NCI-H187 treated with DMSO at 0.1 percent for 48 hours (cell line): ENCODE measurements at regions not wholly inside any gene's neighbourhood (a gene's known extent, or its start where the extent isn't known, plus 50 kb on each side); places are given as distances from the start of the nearest gene placed in this dataset.
"Not testable (repeated sequence)": the region's sequence is repeated elsewhere in the genome, so short reads cannot be mapped to it uniquely, and the experiment has no call there.

Experiments used
- DNase-seq: peaks from one replicate; lab custom pipeline; 2025; lab: John Stamatoyannopoulos, UW

- no peak for DNase-seq
Observed at GRCh38 chr5:124512236-124512635, 234.2 kb downstream of the ZNF608 start.

DNA sequence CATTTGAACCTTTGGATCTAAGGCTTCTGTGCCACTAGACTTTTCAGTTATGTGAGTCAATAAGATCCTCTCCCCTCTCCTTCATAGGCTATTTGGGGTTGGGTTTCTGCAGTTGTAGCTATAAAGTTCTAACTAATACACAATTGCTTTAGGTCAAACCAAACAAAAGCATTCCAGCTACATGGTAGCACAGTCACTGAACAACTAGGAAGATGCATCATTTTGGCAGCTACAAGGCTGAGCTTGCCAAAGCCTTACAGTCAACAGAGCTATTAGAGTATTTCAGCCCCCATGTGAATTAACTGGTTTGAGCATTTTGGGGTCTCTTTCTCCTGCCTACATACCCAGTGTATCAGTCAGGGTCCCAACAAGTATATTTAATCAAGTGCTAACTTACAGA lies 234.6 kb downstream of the ZNF608 start:
- DNase-seq = no peak

DNA sequence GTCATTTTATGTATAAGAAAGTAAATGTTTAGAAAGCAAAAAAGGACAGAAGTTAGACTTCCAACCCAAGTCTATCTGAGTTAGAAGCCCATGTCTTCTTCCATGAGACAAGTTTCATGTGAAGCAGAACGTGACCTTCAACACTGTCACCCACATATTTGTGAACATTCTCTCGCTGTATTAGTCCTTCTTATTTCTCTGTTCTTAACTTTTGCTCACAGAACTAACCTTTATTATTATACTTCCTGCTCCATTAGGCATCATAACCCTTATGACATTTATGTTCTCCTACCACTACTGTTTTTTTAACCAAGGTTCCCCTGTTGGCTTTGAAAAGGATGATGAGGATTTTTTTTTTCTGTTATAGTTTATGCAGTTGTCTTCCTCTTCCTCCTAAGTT lies 238.8 kb downstream of the ZNF608 start:
- DNase-seq = no peak

DNA sequence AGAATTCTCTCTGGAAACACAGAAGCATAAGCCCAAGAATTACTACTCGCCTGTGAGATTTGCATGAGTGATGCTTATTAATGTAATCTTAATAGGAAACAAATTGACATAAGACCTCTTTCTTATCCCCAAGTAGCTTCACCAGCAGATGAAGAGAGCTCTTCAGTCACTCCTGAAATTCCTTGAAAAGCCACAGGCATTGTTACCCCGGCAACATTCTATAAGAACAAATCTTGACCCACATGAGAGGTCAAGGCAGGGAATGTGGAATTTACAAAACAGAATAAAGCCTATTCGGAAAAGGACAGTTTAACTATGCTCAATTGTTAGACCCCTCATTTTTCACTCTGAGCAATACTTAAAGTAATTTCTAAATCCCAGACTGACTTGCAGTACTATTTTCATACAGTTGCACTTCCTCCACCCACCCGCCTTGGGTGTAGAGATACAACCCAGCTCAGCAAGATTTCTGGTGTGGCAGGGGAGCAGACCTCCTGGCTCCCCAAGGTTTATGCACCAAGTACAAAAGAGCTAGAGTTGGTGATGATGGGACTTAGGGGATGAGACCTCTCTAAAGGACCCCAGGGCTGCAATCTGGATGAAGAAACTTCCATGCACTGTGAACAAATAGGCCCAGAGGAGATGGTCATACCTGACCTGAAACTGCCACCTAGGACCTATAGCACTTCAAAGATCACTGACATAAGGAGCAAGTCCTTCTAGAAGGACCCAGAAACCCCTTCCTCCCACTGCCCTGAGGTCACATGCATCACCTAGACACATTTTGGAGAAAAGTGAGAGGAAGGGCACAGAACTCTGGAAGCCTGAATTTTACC lies 242.1 kb downstream of the ZNF608 start:
- no peak for DNase-seq

GRCh38 chr5:124502551-124502950 lies 243.9 kb downstream of the ZNF608 start:
- no peak for DNase-seq

GRCh38 chr5:124499818-124500217 lies 246.6 kb downstream of the ZNF608 start:
- DNase-seq = not testable (repeated sequence)

DNA sequence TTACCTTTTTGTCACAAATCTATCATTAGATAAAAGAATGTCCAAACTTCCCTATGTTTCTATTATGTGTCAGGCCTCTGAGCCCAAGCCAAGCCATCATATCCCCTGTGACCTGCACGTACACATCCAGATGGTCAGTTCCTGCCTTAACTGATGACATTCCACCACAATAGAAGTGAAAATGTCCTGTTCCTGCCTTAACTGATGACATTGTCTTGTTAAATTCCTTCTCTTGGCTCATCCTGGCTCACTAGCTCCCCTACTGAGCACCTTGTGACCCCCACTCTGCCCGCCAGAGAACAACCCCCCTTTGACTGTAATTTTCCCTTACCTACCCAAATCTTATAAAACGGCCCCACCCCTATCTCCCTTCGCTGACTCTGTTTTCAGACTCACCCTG lies 249.5 kb downstream of the ZNF608 start:
- DNase-seq = not testable (repeated sequence)

- DNase-seq = no peak
Observed at GRCh38 chr5:124494540-124495116, 251.8 kb downstream of the ZNF608 start.

DNA sequence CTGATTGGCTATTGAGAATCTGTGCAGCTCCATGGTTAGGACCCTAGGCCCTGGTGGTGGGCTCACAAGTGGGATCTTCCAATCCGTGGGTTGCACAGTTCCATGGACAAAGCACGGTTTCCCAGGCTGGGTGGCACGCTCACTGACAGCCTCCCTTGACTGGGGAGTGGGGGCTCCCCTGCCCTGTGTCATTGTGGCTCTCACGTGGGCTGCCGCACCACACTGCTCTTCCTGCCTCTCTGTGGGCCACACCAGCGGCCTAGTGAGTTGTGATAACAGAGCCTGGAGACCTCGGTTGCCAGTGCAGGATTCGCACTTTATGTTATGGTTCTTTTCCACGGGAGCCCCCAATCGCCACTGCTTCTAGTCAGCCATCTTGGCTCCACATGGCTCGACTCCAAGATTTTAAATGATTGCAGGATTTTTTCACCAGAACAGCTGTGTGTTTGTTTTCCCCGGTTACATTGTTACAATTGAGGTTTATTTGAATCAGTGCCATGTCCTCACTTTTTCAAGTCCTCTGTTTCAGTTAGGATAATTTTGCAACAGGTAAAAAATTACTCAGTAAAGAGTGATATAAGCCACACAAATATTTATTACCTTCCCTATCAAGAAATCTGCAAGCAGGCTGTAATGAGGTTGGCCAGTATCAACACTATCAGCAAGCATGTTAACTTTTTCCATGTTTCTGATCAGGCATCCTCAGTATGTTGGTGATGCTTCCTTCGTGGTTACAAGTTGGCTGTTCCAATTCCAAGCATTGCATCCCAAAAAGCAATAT lies 253.8 kb downstream of the ZNF608 start:
- no peak for DNase-seq

GRCh38 chr5:124490315-124490714 lies 256.1 kb downstream of the ZNF608 start:
- DNase-seq = not testable (repeated sequence)

- DNase-seq = no peak
Observed at GRCh38 chr5:124481419-124481818, 265.0 kb downstream of the ZNF608 start.

GRCh38 chr5:124480964-124481363 lies 265.5 kb downstream of the ZNF608 start:
- no peak for DNase-seq

DNA sequence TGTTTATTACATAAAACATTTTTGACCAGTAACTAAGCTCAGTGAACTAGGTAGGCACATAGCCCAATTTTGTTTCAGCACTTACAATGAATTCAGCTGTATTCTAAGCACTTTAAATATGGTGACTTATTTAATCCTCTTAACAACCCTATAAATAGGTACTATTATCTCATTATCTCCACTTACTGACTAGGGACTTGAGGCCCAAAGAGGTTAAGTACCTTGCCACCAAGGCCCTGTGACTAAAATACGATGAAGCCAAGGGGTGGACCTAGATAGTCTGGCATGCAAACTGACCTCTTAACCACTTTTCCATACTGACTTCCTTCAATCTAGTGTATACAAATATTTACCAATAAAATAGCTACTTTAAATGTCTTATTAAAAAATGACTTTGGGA lies 266.4 kb downstream of the ZNF608 start:
- no peak for DNase-seq

DNA sequence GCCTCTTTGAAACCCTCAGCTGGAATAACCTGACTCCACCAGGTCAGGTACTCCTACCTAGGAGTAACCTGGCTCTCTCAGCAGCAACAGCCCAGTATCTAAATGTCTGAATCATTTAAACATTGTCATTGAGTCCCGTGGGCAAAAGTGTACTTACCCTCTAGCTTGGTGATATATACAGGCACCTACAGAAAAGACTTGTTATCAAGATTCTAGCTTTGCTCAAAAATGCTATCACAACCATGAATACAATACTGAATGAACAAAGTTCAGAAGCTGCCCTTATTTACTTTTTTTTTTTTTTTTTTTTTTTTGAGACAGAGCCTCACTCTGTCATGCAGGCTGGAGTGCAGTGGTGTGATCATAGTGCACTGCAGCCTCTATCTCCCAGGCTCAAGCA lies 268.2 kb downstream of the ZNF608 start:
- DNase-seq = no peak

- no peak for DNase-seq
Observed at GRCh38 chr5:124477577-124477976, 268.9 kb downstream of the ZNF608 start.

DNA sequence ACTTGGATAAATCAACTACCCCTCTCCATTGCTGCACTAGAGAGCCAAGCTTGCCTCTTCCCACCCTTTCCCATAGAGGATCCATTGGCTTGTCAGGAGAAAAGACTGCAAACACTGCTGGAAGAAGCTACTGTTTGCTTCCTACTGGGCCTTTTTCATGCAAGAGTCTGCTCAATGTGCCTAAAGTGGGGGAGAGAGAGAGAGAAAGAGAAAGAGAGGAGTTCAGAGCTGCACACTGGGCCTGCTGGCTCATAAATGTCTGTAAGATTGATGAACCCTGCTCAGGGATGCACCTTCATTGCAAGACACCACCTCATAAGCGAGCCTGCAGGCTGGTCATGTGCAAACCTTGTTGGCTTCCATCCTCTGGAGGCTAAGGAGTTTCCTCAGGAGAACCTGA lies 269.4 kb downstream of the ZNF608 start:
- no peak for DNase-seq

DNA sequence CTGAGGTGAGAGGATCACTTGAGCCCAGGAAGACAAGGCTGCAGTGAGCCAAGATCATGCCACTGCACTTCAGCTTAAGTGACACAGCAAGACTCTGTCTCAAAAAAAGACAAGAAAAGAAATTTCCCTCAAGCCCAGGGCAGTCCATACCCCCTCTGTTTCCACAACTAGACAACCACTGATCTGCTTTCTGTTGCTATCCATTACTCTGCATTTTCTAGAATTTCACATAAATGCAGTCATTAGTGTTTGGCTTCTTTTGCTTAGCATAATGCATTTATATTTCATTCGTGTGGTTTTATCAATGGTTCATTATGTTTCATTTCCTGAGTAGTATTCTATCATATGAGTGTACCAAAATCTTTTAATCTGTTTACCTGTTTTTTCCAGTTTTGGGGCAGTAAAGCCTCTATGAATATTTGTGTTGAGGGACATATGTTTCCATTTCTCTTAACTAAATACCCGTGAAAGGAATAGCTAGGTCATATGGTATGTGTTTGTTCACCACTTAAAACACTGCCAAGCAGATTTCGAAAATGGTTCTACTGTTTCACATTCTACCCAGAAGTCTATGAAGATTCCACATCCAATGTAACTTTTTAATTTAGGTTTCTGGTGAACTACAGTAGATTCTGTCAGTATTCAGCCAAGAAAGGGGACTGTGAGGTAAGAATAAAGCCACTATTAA lies 271.8 kb downstream of the ZNF608 start:
- DNase-seq = no peak

DNA sequence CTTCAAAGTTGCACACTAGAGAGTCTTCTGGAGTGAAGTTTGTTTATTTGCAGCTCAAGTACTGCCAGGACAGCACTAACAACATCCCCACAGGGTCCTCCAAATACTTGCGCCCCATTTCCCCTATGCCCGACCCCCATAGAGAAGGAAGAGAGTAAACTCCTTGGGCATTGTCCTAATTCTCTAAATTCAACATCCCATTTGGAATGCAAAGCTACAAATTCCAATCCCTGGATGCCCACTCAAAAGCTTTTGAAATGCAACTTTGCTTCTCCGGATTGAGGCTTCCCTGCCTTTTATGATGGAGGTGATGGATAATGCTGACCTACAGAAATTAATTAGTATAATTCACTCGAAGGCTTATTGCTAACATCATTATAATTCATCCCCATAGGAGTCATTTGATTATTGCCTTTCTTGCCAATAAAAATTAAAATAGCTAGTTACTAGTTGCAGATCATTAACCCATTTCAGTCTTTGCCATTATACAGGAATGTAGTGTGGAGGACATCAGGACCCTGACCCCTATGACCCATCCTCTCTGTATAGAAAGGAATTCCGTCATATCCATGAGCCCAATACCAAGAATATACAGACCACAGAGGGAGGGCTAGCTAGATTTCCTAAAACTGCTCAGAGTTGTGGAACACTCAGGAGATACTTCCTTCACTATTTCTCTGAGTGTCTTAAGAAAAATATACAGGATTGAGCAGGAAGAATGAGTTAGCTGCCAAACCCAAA lies 277.6 kb downstream of the ZNF608 start:
- no peak for DNase-seq

DNA sequence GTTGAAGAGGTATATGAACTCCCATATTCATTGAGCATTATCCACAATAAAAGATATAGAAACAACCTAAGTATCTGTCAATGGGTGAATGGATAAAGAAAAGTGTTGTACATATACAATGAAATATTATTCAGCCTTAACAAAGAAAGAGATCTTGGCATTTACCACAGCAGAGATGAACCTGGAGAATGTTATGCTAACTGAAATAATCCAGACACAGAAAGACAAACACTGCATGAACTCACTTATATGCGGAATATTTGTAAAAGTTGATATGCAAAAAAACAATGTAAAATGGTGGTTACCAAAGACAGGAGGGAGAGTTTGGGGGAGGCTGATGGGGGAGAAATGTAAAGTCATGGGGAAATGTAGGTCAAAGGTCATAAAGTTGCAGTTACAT lies 278.7 kb downstream of the ZNF608 start:
- DNase-seq = no peak

DNA sequence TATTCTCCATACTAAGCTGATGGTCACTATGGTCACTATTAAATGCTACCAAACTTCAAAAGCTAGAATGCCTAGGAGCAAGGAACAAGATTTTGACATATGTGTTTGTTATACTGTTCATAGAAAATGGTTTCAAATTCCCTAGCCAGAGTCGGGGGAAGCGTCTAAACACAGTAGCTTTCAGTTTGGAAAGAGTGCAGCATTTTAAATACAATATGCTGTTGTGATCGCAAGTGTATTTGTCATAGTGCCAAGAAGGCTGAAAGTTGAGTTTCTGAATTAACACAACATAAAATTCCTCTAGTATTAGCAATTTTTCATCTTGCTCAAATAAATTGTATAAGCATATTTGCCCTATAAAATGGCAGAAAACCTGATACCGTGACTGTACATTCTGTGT lies 280.4 kb downstream of the ZNF608 start:
- no peak for DNase-seq

GRCh38 chr5:124463851-124464250 lies 282.6 kb downstream of the ZNF608 start:
- DNase-seq = no peak

GRCh38 chr5:124462751-124463150 lies 283.7 kb downstream of the ZNF608 start:
- DNase-seq = no peak
